Endothelial cell of umbilical vein (primary cell): ENCODE measurements at regions not wholly inside any gene's neighbourhood (a gene's known extent, or its start where the extent isn't known, plus 50 kb on each side); places are given as distances from the start of the nearest gene placed in this dataset.

Experiments used
- BruUV-seq: library from RNA; stranded (reverse); fragments of 400-500 nt; replicated peaks from 2 replicates; lab custom pipeline; 2021; lab: Mats Ljungman, UMichigan
- CTCF ChIA-PET: fragments of 300-600, 350-600 bp; sonication (Branson Sonifier 250); formaldehyde crosslinking; loops from one replicate; lab custom pipeline; 2021; ENCODE audit warnings: antibody characterized with exemption, inconsistent platforms; lab: Charles Lee
- POLR2A ChIA-PET: fragments of 300-600, 350-600 bp; sonication (Branson Sonifier 250); formaldehyde crosslinking; loops from one replicate; lab custom pipeline; 2021; ENCODE audit warnings: antibody characterized with exemption, inconsistent platforms; lab: Charles Lee
- DNase-seq: peaks from one replicate; pipeline ENCODE4 v3.0.0-alpha.2; 2011; ENCODE audit warnings: low read depth, low spot score
- FAIRE-seq: peaks from 2 replicates; lab custom pipeline; 2011; peaks lifted over from hg19 to GRCh38; lab: Jason Lieb, UNC
- H2AFZ ChIP-seq: 2 replicates; pipeline ENCODE4 v1.6.0; 2012; ENCODE audit warnings: low read depth, low read length, control low read depth, inconsistent platforms
- H3K27ac ChIP-seq: 2 replicates; pipeline ENCODE4 v1.5.1; 2011; ENCODE audit warnings: low read depth, mild to moderate bottlenecking, control low read depth, low read length, moderate library complexity; ENCODE audit not compliant: insufficient read depth
- H3K27me3 ChIP-seq, 2 experiments: 2 replicates each; pipeline versions ENCODE4 v1.6.0 to v1.6.1; 2011; ENCODE audit warnings: low read length in 2 of 2, mixed read lengths in 1 of 2; ENCODE audit not compliant: control insufficient read depth in 2 of 2, insufficient read depth in 2 of 2
- H3K36me3 ChIP-seq, 2 experiments: 2 replicates in 1 of 2; 3 replicates in 1 of 2; pipeline ENCODE4 v1.5.1; 2011; ENCODE audit warnings: low read length in 2 of 2, mild to moderate bottlenecking in 1 of 2, moderate library complexity in 1 of 2; ENCODE audit not compliant: control insufficient read depth in 2 of 2, insufficient read depth in 2 of 2; ENCODE audit errors: extremely low read depth in 1 of 2
- H3K4me1 ChIP-seq: 3 replicates; pipeline ENCODE4 v1.5.1; 2011; ENCODE audit warnings: mild to moderate bottlenecking, low read length; ENCODE audit not compliant: control insufficient read depth, insufficient read depth; ENCODE audit errors: extremely low read depth
- H3K4me2 ChIP-seq: 2 replicates; pipeline ENCODE4 v1.6.1; 2011; ENCODE audit warnings: low read length, control low read depth, mixed read lengths; ENCODE audit not compliant: insufficient read depth
- H3K4me3 ChIP-seq, 3 experiments: fragments of 200-600 bp in 1 of 3; sonication (generic), shearing (Covaris generic) in 1 of 3; replicated peaks in 1 of 3; 2 replicates each; pipeline ENCODE4 v1.5.1; 2011 to 2016; ENCODE audit warnings: control low read depth in 3 of 3, low read length in 3 of 3, mild to moderate bottlenecking in 2 of 3, inconsistent platforms in 1 of 3, low read depth in 1 of 3, moderate library complexity in 1 of 3; ENCODE audit not compliant: insufficient read depth in 1 of 3
- H3K79me2 ChIP-seq: 2 replicates; pipeline ENCODE4 v1.6.0; 2012; ENCODE audit warnings: low read length, inconsistent platforms; ENCODE audit not compliant: control insufficient read depth, insufficient read depth
- H3K9ac ChIP-seq: replicated peaks from 2 replicates; pipeline ENCODE3; 2011; ENCODE audit warnings: low read length, control low read depth; ENCODE audit not compliant: insufficient read depth; ENCODE audit errors: extremely low read depth
- H3K9me1 ChIP-seq: replicated peaks from 3 replicates; pipeline ENCODE4 v1.6.0; 2011; ENCODE audit warnings: mild to moderate bottlenecking, low read length; ENCODE audit not compliant: control insufficient read depth, insufficient read depth; ENCODE audit errors: extremely low read depth
- H3K9me3 ChIP-seq: replicated peaks from 2 replicates; pipeline ENCODE4 v1.5.1; 2012; ENCODE audit warnings: low read length, inconsistent platforms; ENCODE audit not compliant: control insufficient read depth, insufficient read depth
- H4K20me1 ChIP-seq: replicated peaks from 2 replicates; pipeline ENCODE3; 2011; ENCODE audit warnings: mild to moderate bottlenecking, low read length; ENCODE audit not compliant: control insufficient read depth, insufficient read depth; ENCODE audit errors: extremely low read depth
- CTCF ChIP-seq, 2 donors: IDR thresholded peaks; 1 replicate in 1 of 2; 2 replicates in 1 of 2; pipeline ENCODE4 v1.5.1; 2011; ENCODE audit warnings: low read length in 2 of 2, mild to moderate bottlenecking in 2 of 2, moderate library complexity in 2 of 2, control low read depth in 1 of 2, inconsistent platforms in 1 of 2, low read depth in 1 of 2; ENCODE audit not compliant: insufficient read depth in 1 of 2; ENCODE audit errors: extremely low read depth in 1 of 2
- EZH2 ChIP-seq: IDR thresholded peaks from 2 replicates; pipeline ENCODE4 v1.6.1; 2012; ENCODE audit warnings: borderline replicate concordance, low read depth, mild to moderate bottlenecking, moderate library complexity, low read length, inconsistent platforms; ENCODE audit not compliant: severe bottlenecking
- FOS ChIP-seq: IDR thresholded peaks from 2 replicates; pipeline ENCODE4 v1.6.1; 2011; ENCODE audit warnings: mild to moderate bottlenecking, low read length, moderate library complexity, borderline replicate concordance; ENCODE audit not compliant: insufficient read depth
- GATA2 ChIP-seq: IDR thresholded peaks from 2 replicates; pipeline ENCODE4 v1.7.0; 2011; ENCODE audit warnings: low read depth, mild to moderate bottlenecking, moderate library complexity, mixed read lengths, low read length; ENCODE audit not compliant: insufficient read length, insufficient read depth
- JUN ChIP-seq: IDR thresholded peaks from 2 replicates; pipeline ENCODE4 v1.6.1; 2011; ENCODE audit warnings: borderline replicate concordance, low read depth; ENCODE audit not compliant: insufficient read length, insufficient read depth
- MAX ChIP-seq: IDR thresholded peaks from 2 replicates; pipeline ENCODE4 v1.6.1; 2011; ENCODE audit not compliant: insufficient read depth, insufficient read length
- MYC ChIP-seq: IDR thresholded peaks from one replicate; pipeline ENCODE4 v1.6.1; 2011; ENCODE audit warnings: mild to moderate bottlenecking, low read depth, low read length
- POLR2A ChIP-seq: IDR thresholded peaks from 2 replicates; pipeline ENCODE4 v1.6.1; 2012; ENCODE audit warnings: low read depth, mild to moderate bottlenecking, control low read depth, low read length
- POLR2AphosphoS5 ChIP-seq: IDR thresholded peaks from 2 replicates; pipeline ENCODE4 v1.6.1; 2012; ENCODE audit warnings: low read depth, mild to moderate bottlenecking, control low read depth, low read length, moderate library complexity; ENCODE audit not compliant: insufficient read depth
- dilution Hi-C: fragments of 300-500 bp; cut with MboI; formaldehyde crosslinking; loops from one replicate; pipeline ENCODE4 v1.15.0; 2019; ENCODE audit warnings: low sequenced_read_pairs; ENCODE audit not compliant: extremely low pct_ligation_motif_present
- intact Hi-C: fragments of 100-400 bp; cut with micrococcal nuclease; formaldehyde crosslinking; loops from one replicate; pipeline ENCODE4 v1.10.0; 2022

- FAIRE-seq (no peak), DNase-seq (no peak)
- Histone ChIP-seq H3K4me1 (no peaks in the 10 kb centered on the region), H3K36me3 (no peaks in the 10 kb centered on the region), H3K27ac (no peak overlapping the region), H3K4me2 (no peak overlapping the region), H3K9me1 (no peaks in the 10 kb centered on the region), H2AFZ (no peak overlapping the region), H3K4me3 (no peak overlapping the region), H3K79me2 (no peaks in the 10 kb centered on the region), H3K27me3 (no peaks in the 10 kb centered on the region), H3K9ac (no peak overlapping the region), H4K20me1 (no peaks in the 10 kb centered on the region), H3K9me3 (no peaks in the 10 kb centered on the region)
- dilution Hi-C loops: no loop called here
- intact Hi-C loops: no loop called here
- CTCF ChIA-PET: no interaction called here
- no peak for TF ChIP-seq POLR2A
- TF ChIP-seq EZH2: no peak
- no peak for TF ChIP-seq CTCF (IDR thresholded peaks at IDR 0.05; ENCODE audit: extremely low read depth in 1 of 2, insufficient read depth in 1 of 2, low read depth in 1 of 2, low read length in 2 of 2)
- no peak for TF ChIP-seq MAX
- TF ChIP-seq MYC: no peak
- no peak for TF ChIP-seq POLR2AphosphoS5
- TF ChIP-seq GATA2: no peak
- no peak for TF ChIP-seq JUN
- TF ChIP-seq FOS: no peak
- no TSS peak for BruUV-seq
- POLR2A ChIA-PET: no interaction called here
Observed at GRCh38 chr11:30775233-30775522, 189.0 kb upstream of the MPPED2 start.
